ENCODE measurements at regions not wholly inside any gene's neighbourhood (a gene's known extent, or its start where the extent isn't known, plus 50 kb on each side); places are given as distances from the start of the nearest gene placed in this dataset.

DNA sequence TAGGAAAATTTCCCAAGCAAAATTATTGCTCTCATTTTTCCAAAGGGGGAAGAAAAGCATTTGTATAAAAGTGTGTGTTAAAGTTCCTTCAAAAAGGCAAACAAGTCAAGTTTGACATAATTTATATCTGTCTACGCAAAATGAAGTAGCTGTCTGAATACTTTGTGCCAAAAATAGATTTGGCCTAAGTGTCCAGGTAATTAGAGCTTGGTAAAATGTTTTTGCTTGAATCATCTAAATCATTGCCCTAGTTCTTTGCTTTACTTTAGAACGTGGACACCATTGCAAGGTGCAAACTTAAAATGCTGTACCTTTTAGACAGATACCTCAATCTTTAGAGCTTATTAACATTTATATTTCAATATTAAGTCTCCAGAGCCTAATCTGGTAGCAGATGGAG, 97.6 kb upstream of the MAPRE2 start:
- Mint-ChIP-seq H3K36me3 (ENCODE audit: insufficient read depth in 1 of 3, low read depth in 3 of 3) (no peaks in the 10 kb centered on the region), H3K4me3 (no peak overlapping the region), H3K4me1 (peaks cover 0 to 13% of the 10 kb centered on the region in 2 experiments; a peak in 3 of 4 replicates), H3K27me3 (ENCODE audit: low read depth) (no peaks in the 10 kb centered on the region), H3K27ac (no peak overlapping the region), H3K9me3 (no peaks in the 10 kb centered on the region)
- H3K4me1 ChIP-seq (ENCODE audit: insufficient read depth, low read length) = peaks cover 2% of the 10 kb centered on the region; the same call in 1 of the 2 replicates
- H2BK20ac ChIP-seq (ENCODE audit: low read depth, low read length, poor library complexity, severe bottlenecking) = no peak overlapping the region
- H3K79me2 ChIP-seq (ENCODE audit: insufficient read depth, low read length) = no peaks in the 10 kb centered on the region
- no peaks in the 10 kb centered on the region for H3K23me2 ChIP-seq (ENCODE audit: insufficient read length, low read depth, low read length, poor library complexity, severe bottlenecking)
- H4K5ac ChIP-seq (ENCODE audit: insufficient read length, low read depth, low read length) = no peak overlapping the region
- no peak overlapping the region for H2AFZ ChIP-seq (ENCODE audit: low read length)
- WGBS (ENCODE audit: extremely low coverage, insufficient read length, low lambda C conversion rate) = no CpG with 5 or more reads among the region's 2 CpGs
- no peak overlapping the region for H4K8ac ChIP-seq (replicated peaks; ENCODE audit: insufficient read length, low read depth, low read length)
- H2AK5ac ChIP-seq (ENCODE audit: insufficient read length, low read length) = no peak overlapping the region
- H3K9me3 ChIP-seq (ENCODE audit: control insufficient read depth, low read depth, low read length) = no peaks in the 10 kb centered on the region
- H3K14ac ChIP-seq (ENCODE audit: insufficient read depth, low read length) = no peak overlapping the region
- no peaks in the 10 kb centered on the region for H4K20me1 ChIP-seq (ENCODE audit: control insufficient read depth, insufficient read depth, insufficient read length)
- H2BK12ac ChIP-seq (ENCODE audit: insufficient read length, low read depth, low read length) = no peak overlapping the region
- no peak overlapping the region for H4K91ac ChIP-seq (ENCODE audit: insufficient read length, low read depth, low read length)
- no peak overlapping the region for H3K56ac ChIP-seq (ENCODE audit: insufficient read length, low read depth, low read length)
- H3K27ac ChIP-seq (ENCODE audit: insufficient read length, low read depth, low read length) = no peak overlapping the region
- H3K27me3 ChIP-seq (ENCODE audit: insufficient read depth, low read length) = no peaks in the 10 kb centered on the region
- H2BK120ac ChIP-seq (ENCODE audit: low read depth, low read length, poor library complexity, severe bottlenecking) = no peak overlapping the region
- H3T11ph ChIP-seq (ENCODE audit: low read length) = no peak overlapping the region
- no peak for DNase-seq
- no peak overlapping the region for H3K4ac ChIP-seq (ENCODE audit: low read depth, low read length)
- H3K9ac ChIP-seq (ENCODE audit: extremely low read depth, insufficient read length, low read length) = no peak overlapping the region
- no peaks in the 10 kb centered on the region for H3K79me1 ChIP-seq (ENCODE audit: insufficient read depth, low read depth, low read length, poor library complexity, severe bottlenecking)
- no peak overlapping the region for H2BK5ac ChIP-seq (ENCODE audit: insufficient read length, low read length)
- no peak overlapping the region for H2BK15ac ChIP-seq (ENCODE audit: low read depth, low read length)
- no peak overlapping the region for H3K23ac ChIP-seq (ENCODE audit: insufficient read length, low read depth, low read length)
- no peak overlapping the region for H3K4me2 ChIP-seq (ENCODE audit: insufficient read depth, insufficient read length, low read length)
- TF ChIP-seq CTCF (conservative IDR thresholded peaks at IDR 0.05) = no peak
- H3K18ac ChIP-seq (ENCODE audit: insufficient read length, low read depth, low read length) = no peak overlapping the region
